PC-3 (cell line): ENCODE measurements at regions not wholly inside any gene's neighbourhood (a gene's known extent, or its start where the extent isn't known, plus 50 kb on each side); places are given as distances from the start of the nearest gene placed in this dataset.

Source experiments
- ATAC-seq: fragments of 200-7000 bp; cut with Tn5 transposase; 2 replicates; pipeline ENCODE4 v1.9.1; 2020; ENCODE audit warnings: mild to moderate bottlenecking, moderate library complexity
- BruUV-seq: library from RNA; stranded (reverse); fragments of 400-500 nt; replicated peaks from 2 replicates; lab custom pipeline; 2021; lab: Mats Ljungman, UMichigan
- CTCF ChIA-PET: fragments of 300-600 bp; sonication (Branson Sonifier 250); formaldehyde crosslinking; loops from one replicate; lab custom pipeline; 2022; ENCODE audit warnings: antibody characterized with exemption; lab: Charles Lee
- POLR2A ChIA-PET: fragments of 300-600 bp; sonication (Branson Sonifier 250); formaldehyde crosslinking; loops from one replicate; lab custom pipeline; 2022; ENCODE audit warnings: antibody characterized with exemption; ENCODE audit not compliant: unreplicated experiment; lab: Charles Lee
- DNase-seq: peaks from one replicate; pipeline ENCODE4 v3.0.0-alpha.2; 2015
- H2AFZ ChIP-seq: fragments of 300-600 bp; sonication (generic); 2 replicates; pipeline ENCODE4 v1.6.0; 2016; ENCODE audit warnings: antibody characterized with exemption, low read length
- H3F3A ChIP-seq: fragments of 300-600 bp; sonication (generic); one replicate; pipeline ENCODE4 v1.6.0; 2017; ENCODE audit warnings: antibody characterized with exemption, low read length, control low read depth, mild to moderate bottlenecking; ENCODE audit not compliant: unreplicated experiment
- H3K27ac ChIP-seq: fragments of 300-600 bp; sonication (generic); 2 replicates; pipeline ENCODE4 v1.5.1; 2016; ENCODE audit warnings: mild to moderate bottlenecking, low read length
- H3K27me3 ChIP-seq: fragments of 300-600 bp; sonication (generic); 2 replicates; pipeline ENCODE4 v1.6.1; 2016; ENCODE audit warnings: low read length, mixed read lengths
- H3K36me3 ChIP-seq: fragments of 300-600 bp; sonication (generic); 2 replicates; pipeline ENCODE4 v1.6.1; 2016; ENCODE audit warnings: low read depth, mixed run types, low read length, mixed read lengths
- H3K4me1 ChIP-seq: fragments of 300-600 bp; sonication (generic); 2 replicates; pipeline ENCODE4 v1.5.1; 2016; ENCODE audit warnings: low read length; ENCODE audit not compliant: insufficient read depth
- H3K4me2 ChIP-seq: fragments of 300-600 bp; sonication (generic); 2 replicates; pipeline ENCODE4 v1.6.0; 2016; ENCODE audit warnings: low read length
- H3K4me3 ChIP-seq: fragments of 300-600 bp; sonication (generic); 2 replicates; pipeline ENCODE4 v1.5.1; 2016; ENCODE audit warnings: mild to moderate bottlenecking, low read length, mixed read lengths
- H3K79me2 ChIP-seq: fragments of 300-600 bp; sonication (generic); 2 replicates; pipeline ENCODE4 v1.6.1; 2017; ENCODE audit warnings: low read length, mixed read lengths
- H3K9ac ChIP-seq: fragments of 300-600 bp; sonication (generic); 2 replicates; pipeline ENCODE4 v1.6.0; 2016; ENCODE audit warnings: mild to moderate bottlenecking, low read length
- H3K9me2 ChIP-seq: fragments of 300-600 bp; sonication (generic); replicated peaks from 2 replicates; pipeline ENCODE4 v1.6.1; 2016; ENCODE audit warnings: mixed run types, low read length, mixed read lengths
- H3K9me3 ChIP-seq: fragments of 300-600 bp; sonication (generic); 2 replicates; pipeline ENCODE4 v1.6.1; 2016; ENCODE audit warnings: low read length, mixed read lengths
- H4K20me1 ChIP-seq: fragments of 300-600 bp; sonication (generic); 2 replicates; pipeline ENCODE4 v1.6.1; 2016; ENCODE audit warnings: low read length, mixed read lengths
- EZH2 ChIP-seq: fragments of 300-600 bp; sonication (generic); IDR thresholded peaks from one replicate; pipeline ENCODE4 v1.6.1; 2017; ENCODE audit warnings: antibody characterized with exemption, mild to moderate bottlenecking, low read length; ENCODE audit not compliant: unreplicated experiment
- EZH2phosphoT487 ChIP-seq: fragments of 300-600 bp; sonication (generic); IDR thresholded peaks from 2 replicates; pipeline ENCODE4 v1.6.1; 2018; ENCODE audit warnings: mild to moderate bottlenecking, antibody characterized with exemption, low read length, borderline replicate concordance
- intact Hi-C: fragments of 100-400 bp; cut with micrococcal nuclease; formaldehyde crosslinking; loops from 2 replicates; pipeline ENCODE4 v1.9.0; 2023
- TF ChIP-seq, protein P1 (sequence below): fragments of 300-600 bp; sonication (generic); conservative IDR thresholded peaks from 2 replicates; pipeline ENCODE4 v1.5.1; 2017; ENCODE audit warnings: antibody characterized with exemption, low read depth, mild to moderate bottlenecking, low read length

DNA sequence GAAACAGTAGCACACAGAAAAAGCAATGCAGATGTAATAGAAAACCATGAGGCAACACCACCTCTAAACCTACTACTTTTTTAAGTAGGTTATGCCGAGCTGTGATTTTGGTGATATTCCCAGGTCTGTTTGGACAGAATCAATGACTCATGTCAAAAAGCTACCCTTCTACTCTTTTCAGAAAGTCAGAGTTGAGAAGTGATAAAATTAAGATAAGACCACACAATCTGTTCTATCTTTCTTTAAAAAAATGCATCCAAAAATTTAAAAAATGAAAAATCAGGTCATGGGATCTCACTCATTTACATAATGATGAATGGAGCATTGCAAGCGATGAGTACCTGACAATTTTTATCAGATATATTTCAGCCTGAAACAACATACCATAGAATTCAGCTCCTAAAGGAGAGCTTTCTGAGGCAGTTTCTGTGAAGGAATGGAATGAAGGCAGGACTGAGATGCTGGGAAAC, 826.3 kb downstream of the BCL11A start:
- POLR2A ChIA-PET, result no interaction called here
- ATAC-seq, result no peak
- Histone ChIP-seq H3K9me3 (no peaks in the 10 kb centered on the region), H3K9me2 (no peaks in the 10 kb centered on the region), H3K9ac (no peak overlapping the region), H3K4me2 (no peak overlapping the region), H2AFZ (no peak overlapping the region), H3F3A (no peaks in the 10 kb centered on the region), H4K20me1 (no peaks in the 10 kb centered on the region), H3K4me3 (no peak overlapping the region), H3K27ac (no peak overlapping the region), H3K36me3 (no peaks in the 10 kb centered on the region), H3K4me1 (no peaks in the 10 kb centered on the region), H3K79me2 (no peaks in the 10 kb centered on the region), H3K27me3 (peaks cover 28% of the 10 kb centered on the region)
- intact Hi-C loops, result no loop called here
- no peak for DNase-seq
- no TSS peak for BruUV-seq
- CTCF ChIA-PET, result no interaction called here
- TF ChIP-seq, protein P1, sequence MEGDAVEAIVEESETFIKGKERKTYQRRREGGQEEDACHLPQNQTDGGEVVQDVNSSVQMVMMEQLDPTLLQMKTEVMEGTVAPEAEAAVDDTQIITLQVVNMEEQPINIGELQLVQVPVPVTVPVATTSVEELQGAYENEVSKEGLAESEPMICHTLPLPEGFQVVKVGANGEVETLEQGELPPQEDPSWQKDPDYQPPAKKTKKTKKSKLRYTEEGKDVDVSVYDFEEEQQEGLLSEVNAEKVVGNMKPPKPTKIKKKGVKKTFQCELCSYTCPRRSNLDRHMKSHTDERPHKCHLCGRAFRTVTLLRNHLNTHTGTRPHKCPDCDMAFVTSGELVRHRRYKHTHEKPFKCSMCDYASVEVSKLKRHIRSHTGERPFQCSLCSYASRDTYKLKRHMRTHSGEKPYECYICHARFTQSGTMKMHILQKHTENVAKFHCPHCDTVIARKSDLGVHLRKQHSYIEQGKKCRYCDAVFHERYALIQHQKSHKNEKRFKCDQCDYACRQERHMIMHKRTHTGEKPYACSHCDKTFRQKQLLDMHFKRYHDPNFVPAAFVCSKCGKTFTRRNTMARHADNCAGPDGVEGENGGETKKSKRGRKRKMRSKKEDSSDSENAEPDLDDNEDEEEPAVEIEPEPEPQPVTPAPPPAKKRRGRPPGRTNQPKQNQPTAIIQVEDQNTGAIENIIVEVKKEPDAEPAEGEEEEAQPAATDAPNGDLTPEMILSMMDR, result no peak
- TF ChIP-seq EZH2 (no peak), EZH2phosphoT487 (no peak)

GRCh38 chr2:59726228-59727120, 827.0 kb downstream of the BCL11A start:
- no peaks in the 10 kb centered on the region for H3K4me1 ChIP-seq
- DNase-seq, result no peak
- H3F3A ChIP-seq, result no peaks in the 10 kb centered on the region
- no peaks in the 10 kb centered on the region for H3K9me3 ChIP-seq
- H2AFZ ChIP-seq, result no peak overlapping the region
- no peak for TF ChIP-seq EZH2
- TF ChIP-seq EZH2phosphoT487, result no peak
- TF ChIP-seq, protein P1, result no peak
- ChIA-PET CTCF (no interaction called here), POLR2A (no interaction called here)
- H3K27ac ChIP-seq, result no peak overlapping the region
- BruUV-seq, result no TSS peak
- no peak overlapping the region for H3K4me2 ChIP-seq
- intact Hi-C loops, result no loop called here
- no peaks in the 10 kb centered on the region for H3K79me2 ChIP-seq
- H3K9ac ChIP-seq, result no peak overlapping the region
- H4K20me1 ChIP-seq, result no peaks in the 10 kb centered on the region
- H3K9me2 ChIP-seq, result no peaks in the 10 kb centered on the region
- H3K36me3 ChIP-seq, result no peaks in the 10 kb centered on the region
- no peak overlapping the region for H3K4me3 ChIP-seq
- no peak for ATAC-seq
- peaks cover 28% of the 10 kb centered on the region for H3K27me3 ChIP-seq

GRCh38 chr2:59724746-59725145, 828.7 kb downstream of the BCL11A start:
- H4K20me1 ChIP-seq, result no peaks in the 10 kb centered on the region
- no peaks in the 10 kb centered on the region for H3K36me3 ChIP-seq
- no peak overlapping the region for H3K4me2 ChIP-seq
- ChIA-PET CTCF (no interaction called here), POLR2A (no interaction called here)
- no peak overlapping the region for H3K9ac ChIP-seq
- ATAC-seq (no peak), DNase-seq (no peak)
- intact Hi-C loops, result no loop called here
- H3K9me3 ChIP-seq, result no peaks in the 10 kb centered on the region
- H3F3A ChIP-seq, result no peaks in the 10 kb centered on the region
- no peak overlapping the region for H2AFZ ChIP-seq
- H3K79me2 ChIP-seq, result no peaks in the 10 kb centered on the region
- peaks cover 28% of the 10 kb centered on the region for H3K27me3 ChIP-seq
- H3K4me3 ChIP-seq, result no peak overlapping the region
- H3K4me1 ChIP-seq, result no peaks in the 10 kb centered on the region
- no peaks in the 10 kb centered on the region for H3K9me2 ChIP-seq
- TF ChIP-seq EZH2phosphoT487 (no peak), EZH2 (no peak)
- TF ChIP-seq, protein P1, result no peak
- no TSS peak for BruUV-seq
- no peak overlapping the region for H3K27ac ChIP-seq
